GM12878 (cell line): ENCODE measurements at regions not wholly inside any gene's neighbourhood (a gene's known extent, or its start where the extent isn't known, plus 50 kb on each side); places are given as distances from the start of the nearest gene placed in this dataset.

ENCODE experiments used
- ATAC-seq: fragments of 200-7000 bp; cut with Tn5 transposase; 3 replicates; pipeline ENCODE4 v1.9.1; 2020; ENCODE audit warnings: mild to moderate bottlenecking, moderate library complexity
- BruUV-seq: library from RNA; stranded (reverse); fragments of 400-500 nt; replicated peaks from 2 replicates; lab custom pipeline; 2021; lab: Mats Ljungman, UMichigan
- CTCF ChIA-PET: fragments of 300-600 bp; sonication (Branson Sonifier 250); formaldehyde crosslinking; extraction: SDS; loops from one replicate; lab custom pipeline; 2021; ENCODE audit warnings: inconsistent platforms; lab: Yijun Ruan, JAX
- POLR2A ChIA-PET: fragments of 350-600 bp; formaldehyde crosslinking; extraction: SDS; loops from one replicate; lab custom pipeline; 2021; ENCODE audit warnings: inconsistent platforms; lab: Charles Lee
- RAD21 ChIA-PET: fragments of 300-600 bp; sonication (Branson Sonifier 250); formaldehyde crosslinking; loops from one replicate; lab custom pipeline; 2023; ENCODE audit warnings: antibody characterized with exemption; ENCODE audit not compliant: unreplicated experiment; lab: Charles Lee
- SMC1A ChIA-PET: fragments of 300-600 bp; sonication (Branson Sonifier 250); formaldehyde crosslinking; loops from one replicate; lab custom pipeline; 2023; ENCODE audit not compliant: unreplicated experiment, uncharacterized antibody; lab: Charles Lee
- DNase-seq: peaks from one replicate; pipeline ENCODE4 v3.0.0-alpha.2; 2011; ENCODE audit warnings: low read depth, low spot score
- FAIRE-seq: peaks from 3 replicates; lab custom pipeline; 2011; peaks lifted over from hg19 to GRCh38; lab: Jason Lieb, UNC
- H2AFZ ChIP-seq: 2 replicates; pipeline ENCODE4 v1.6.0; 2011; ENCODE audit warnings: low read depth, low read length, control low read depth; ENCODE audit not compliant: control insufficient read depth
- H3K27ac ChIP-seq: 2 replicates; pipeline ENCODE4 v1.5.1; 2011; ENCODE audit warnings: control low read depth; ENCODE audit not compliant: control insufficient read depth, insufficient read depth
- H3K27me3 ChIP-seq, 2 experiments: replicated peaks in 1 of 2; 2 replicates each; pipeline versions ENCODE4 v1.6.0 to v1.6.1; 2011; ENCODE audit warnings: low read length in 1 of 2; ENCODE audit not compliant: control insufficient read depth in 2 of 2, insufficient read depth in 2 of 2
- H3K36me3 ChIP-seq, 2 experiments: 2 replicates each; pipeline ENCODE4 v1.5.1; 2011; ENCODE audit warnings: low read length in 1 of 2; ENCODE audit not compliant: control insufficient read depth in 2 of 2, insufficient read depth in 2 of 2
- H3K4me1 ChIP-seq: 2 replicates; pipeline ENCODE4 v1.6.1; 2011; ENCODE audit warnings: mild to moderate bottlenecking, low read length, moderate library complexity, mixed read lengths; ENCODE audit not compliant: control insufficient read depth, insufficient read depth
- H3K4me2 ChIP-seq: 2 replicates; pipeline ENCODE4 v1.6.0; 2011; ENCODE audit warnings: control low read depth; ENCODE audit not compliant: control insufficient read depth, insufficient read depth
- H3K4me3 ChIP-seq: fragments of 200-600 bp; sonication (generic); 2 replicates; pipeline ENCODE4 v1.5.1; 2016
- H3K79me2 ChIP-seq: 2 replicates; pipeline ENCODE4 v1.6.0; 2011; ENCODE audit warnings: low read length; ENCODE audit not compliant: control insufficient read depth, insufficient read depth
- H3K9ac ChIP-seq: 2 replicates; pipeline ENCODE4 v1.8.0; 2011; ENCODE audit warnings: low read length, control low read depth, mixed read lengths; ENCODE audit not compliant: control insufficient read depth, insufficient read depth
- H3K9me3 ChIP-seq: replicated peaks from 3 replicates; pipeline ENCODE4 v1.5.1; 2011; ENCODE audit warnings: mild to moderate bottlenecking, low read length; ENCODE audit not compliant: control insufficient read depth, insufficient read depth
- H4K20me1 ChIP-seq: 2 replicates; pipeline ENCODE4 v1.6.0; 2011; ENCODE audit not compliant: control insufficient read depth, insufficient read depth
- CBX3 ChIP-seq: fragments of 200-600 bp; sonication (generic); IDR thresholded peaks from 2 replicates; pipeline ENCODE4 v1.6.1; 2016; ENCODE audit warnings: low read depth, borderline replicate concordance
- FOXM1 ChIP-seq: IDR thresholded peaks from 2 replicates; pipeline ENCODE4 v1.6.1; 2012; ENCODE audit warnings: low read depth, mild to moderate bottlenecking, inconsistent platforms, low read length, moderate library complexity
- HCFC1 ChIP-seq: fragments of 150-350 bp; IDR thresholded peaks from 2 replicates; pipeline ENCODE4 v1.6.1; 2014; ENCODE audit warnings: low read length
- HDGF ChIP-seq: fragments of 450-650 bp; IDR thresholded peaks from 2 replicates; pipeline ENCODE4 v1.6.1; 2016; ENCODE audit warnings: antibody characterized with exemption
- NFXL1 ChIP-seq: fragments of 450-650 bp; IDR thresholded peaks from 2 replicates; pipeline ENCODE4 v1.6.1; 2017; ENCODE audit warnings: antibody characterized with exemption, mild to moderate bottlenecking, borderline replicate concordance
- PML ChIP-seq: IDR thresholded peaks from 2 replicates; pipeline ENCODE4 v1.6.1; 2012; ENCODE audit warnings: low read length, inconsistent platforms
- SMC3 ChIP-seq: IDR thresholded peaks from 2 replicates; pipeline ENCODE4 v1.6.1; 2011; ENCODE audit warnings: low read length, improper control_type of control experiment, borderline replicate concordance
- WGBS: methylation state at CpG from one replicate; pipeline ENCODE4 v1.1.6; 2016; ENCODE audit warnings: low lambda C conversion rate; ENCODE audit not compliant: insufficient replicate concordance, insufficient coverage; ENCODE audit errors: missing lambda C conversion rate; 5-methylcytosine and 5-hydroxymethylcytosine counted together
- in situ Hi-C: fragments of 300-500 bp; cut with MboI; formaldehyde crosslinking; loops from 9 replicates; pipeline ENCODE4 v1.14.3; 2018; ENCODE audit warnings: mixed read lengths
- intact Hi-C: fragments of 100-400 bp; cut with micrococcal nuclease; formaldehyde crosslinking; loops from one replicate; pipeline ENCODE4 v1.14.2; 2022; ENCODE audit not compliant: unreplicated experiment
- TF ChIP-seq, protein P1 (sequence below): IDR thresholded peaks from 2 replicates; pipeline ENCODE4 v1.6.1; 2011; ENCODE audit warnings: low read depth, mild to moderate bottlenecking, low read length, moderate library complexity, borderline replicate concordance; ENCODE audit errors: extremely low read depth
- TF ChIP-seq, protein P2 (sequence below), 3 experiments: IDR thresholded peaks in 2 of 3; conservative IDR thresholded peaks in 1 of 3; 2 replicates each; pipeline ENCODE4 v1.5.1; 2011; ENCODE audit warnings: low read depth in 3 of 3, low read length in 3 of 3, mild to moderate bottlenecking in 3 of 3, control low read depth in 2 of 3, moderate library complexity in 2 of 3, inconsistent platforms in 1 of 3, mixed read lengths in 1 of 3; ENCODE audit not compliant: control insufficient read depth in 2 of 3, insufficient read depth in 1 of 3; ENCODE audit errors: extremely low read depth in 1 of 3
- TF ChIP-seq, protein P3 (sequence below): IDR thresholded peaks from 2 replicates; pipeline ENCODE4 v1.6.1; 2012; ENCODE audit warnings: low read depth, low read length, improper control_type of control experiment
- TF ChIP-seq, protein P4 (sequence below): fragments of 450-650 bp; IDR thresholded peaks from 2 replicates; pipeline ENCODE4 v1.6.1; 2017; ENCODE audit warnings: mild to moderate bottlenecking, moderate library complexity
- TF ChIP-seq, protein P5 (sequence below): fragments of 450-650 bp; conservative IDR thresholded peaks from 2 replicates; pipeline ENCODE4 v1.6.1; 2017; ENCODE audit warnings: mild to moderate bottlenecking, moderate library complexity

DNA sequence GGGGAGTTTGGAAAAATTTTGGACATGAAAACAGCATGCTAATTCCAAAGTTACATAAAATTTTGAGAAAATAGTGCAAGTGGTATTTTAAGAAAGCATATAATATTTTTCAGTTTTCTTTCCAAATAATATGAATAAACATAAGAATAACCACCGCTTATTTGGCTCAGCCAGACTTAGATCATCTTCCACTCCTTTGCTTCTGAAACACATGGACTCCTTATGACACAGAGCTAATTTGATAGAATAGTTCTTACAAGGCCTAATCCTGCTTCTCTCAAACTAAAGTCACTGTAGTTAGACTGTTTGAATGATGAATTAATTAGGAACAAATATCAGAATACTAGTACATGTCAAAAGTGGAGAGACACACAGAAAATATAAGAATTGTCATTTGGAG lies 165.5 kb downstream of the POSTN start (continued):
- TF ChIP-seq, protein P1, sequence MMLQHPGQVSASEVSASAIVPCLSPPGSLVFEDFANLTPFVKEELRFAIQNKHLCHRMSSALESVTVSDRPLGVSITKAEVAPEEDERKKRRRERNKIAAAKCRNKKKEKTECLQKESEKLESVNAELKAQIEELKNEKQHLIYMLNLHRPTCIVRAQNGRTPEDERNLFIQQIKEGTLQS: no peak
- no peak for TF ChIP-seq PML
- TF ChIP-seq, protein P2, sequence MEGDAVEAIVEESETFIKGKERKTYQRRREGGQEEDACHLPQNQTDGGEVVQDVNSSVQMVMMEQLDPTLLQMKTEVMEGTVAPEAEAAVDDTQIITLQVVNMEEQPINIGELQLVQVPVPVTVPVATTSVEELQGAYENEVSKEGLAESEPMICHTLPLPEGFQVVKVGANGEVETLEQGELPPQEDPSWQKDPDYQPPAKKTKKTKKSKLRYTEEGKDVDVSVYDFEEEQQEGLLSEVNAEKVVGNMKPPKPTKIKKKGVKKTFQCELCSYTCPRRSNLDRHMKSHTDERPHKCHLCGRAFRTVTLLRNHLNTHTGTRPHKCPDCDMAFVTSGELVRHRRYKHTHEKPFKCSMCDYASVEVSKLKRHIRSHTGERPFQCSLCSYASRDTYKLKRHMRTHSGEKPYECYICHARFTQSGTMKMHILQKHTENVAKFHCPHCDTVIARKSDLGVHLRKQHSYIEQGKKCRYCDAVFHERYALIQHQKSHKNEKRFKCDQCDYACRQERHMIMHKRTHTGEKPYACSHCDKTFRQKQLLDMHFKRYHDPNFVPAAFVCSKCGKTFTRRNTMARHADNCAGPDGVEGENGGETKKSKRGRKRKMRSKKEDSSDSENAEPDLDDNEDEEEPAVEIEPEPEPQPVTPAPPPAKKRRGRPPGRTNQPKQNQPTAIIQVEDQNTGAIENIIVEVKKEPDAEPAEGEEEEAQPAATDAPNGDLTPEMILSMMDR (IDR thresholded peaks at IDR 0.05 in 2 of 3, conservative IDR thresholded peaks at IDR 0.05 in 1 of 3; ENCODE audit: control insufficient read depth in 2 of 3, extremely low read depth in 1 of 3, insufficient read depth in 1 of 3, low read depth in 3 of 3, low read length in 3 of 3): no peak
- no peak for TF ChIP-seq NFXL1
- no peak for TF ChIP-seq FOXM1
- no peak for TF ChIP-seq SMC3
- TF ChIP-seq, protein P3, sequence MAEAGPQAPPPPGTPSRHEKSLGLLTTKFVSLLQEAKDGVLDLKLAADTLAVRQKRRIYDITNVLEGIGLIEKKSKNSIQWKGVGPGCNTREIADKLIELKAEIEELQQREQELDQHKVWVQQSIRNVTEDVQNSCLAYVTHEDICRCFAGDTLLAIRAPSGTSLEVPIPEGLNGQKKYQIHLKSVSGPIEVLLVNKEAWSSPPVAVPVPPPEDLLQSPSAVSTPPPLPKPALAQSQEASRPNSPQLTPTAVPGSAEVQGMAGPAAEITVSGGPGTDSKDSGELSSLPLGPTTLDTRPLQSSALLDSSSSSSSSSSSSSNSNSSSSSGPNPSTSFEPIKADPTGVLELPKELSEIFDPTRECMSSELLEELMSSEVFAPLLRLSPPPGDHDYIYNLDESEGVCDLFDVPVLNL: no peak

DNA sequence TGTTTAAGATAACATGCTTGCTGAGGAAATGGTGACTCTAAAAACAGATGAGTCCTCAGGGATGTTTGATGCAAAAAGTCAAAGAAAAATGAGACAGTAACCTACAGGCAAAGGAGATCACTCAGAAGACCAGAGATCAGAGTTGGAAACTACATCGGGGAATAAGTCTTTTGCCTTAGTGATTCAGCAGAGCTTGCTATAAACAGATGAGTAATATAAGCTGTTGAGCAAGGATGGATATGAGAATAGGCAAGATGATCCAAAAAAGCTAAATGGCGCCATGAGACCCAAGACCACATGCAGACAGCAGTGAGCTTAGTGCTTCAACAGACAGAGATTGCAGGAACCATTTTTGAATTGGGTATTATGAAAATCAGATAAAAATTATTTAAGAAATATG lies 168.6 kb downstream of the POSTN start:
- no peak for ATAC-seq
- Histone ChIP-seq H2AFZ (no peak overlapping the region), H3K4me1 (no peaks in the 10 kb centered on the region), H3K27ac (no peak overlapping the region), H3K9me3 (no peaks in the 10 kb centered on the region), H3K36me3 (no peaks in the 10 kb centered on the region), H3K27me3 (no peaks in the 10 kb centered on the region), H3K79me2 (no peaks in the 10 kb centered on the region), H3K4me2 (no peak overlapping the region), H3K9ac (no peak overlapping the region), H3K4me3 (no peak overlapping the region), H4K20me1 (no peaks in the 10 kb centered on the region)
- no peak for FAIRE-seq
- in situ Hi-C loops: no loop called here
- BruUV-seq: no TSS peak
- POLR2A ChIA-PET: no interaction called here
- RAD21 ChIA-PET: no interaction called here
- SMC1A ChIA-PET: no interaction called here
- TF ChIP-seq, protein P4, sequence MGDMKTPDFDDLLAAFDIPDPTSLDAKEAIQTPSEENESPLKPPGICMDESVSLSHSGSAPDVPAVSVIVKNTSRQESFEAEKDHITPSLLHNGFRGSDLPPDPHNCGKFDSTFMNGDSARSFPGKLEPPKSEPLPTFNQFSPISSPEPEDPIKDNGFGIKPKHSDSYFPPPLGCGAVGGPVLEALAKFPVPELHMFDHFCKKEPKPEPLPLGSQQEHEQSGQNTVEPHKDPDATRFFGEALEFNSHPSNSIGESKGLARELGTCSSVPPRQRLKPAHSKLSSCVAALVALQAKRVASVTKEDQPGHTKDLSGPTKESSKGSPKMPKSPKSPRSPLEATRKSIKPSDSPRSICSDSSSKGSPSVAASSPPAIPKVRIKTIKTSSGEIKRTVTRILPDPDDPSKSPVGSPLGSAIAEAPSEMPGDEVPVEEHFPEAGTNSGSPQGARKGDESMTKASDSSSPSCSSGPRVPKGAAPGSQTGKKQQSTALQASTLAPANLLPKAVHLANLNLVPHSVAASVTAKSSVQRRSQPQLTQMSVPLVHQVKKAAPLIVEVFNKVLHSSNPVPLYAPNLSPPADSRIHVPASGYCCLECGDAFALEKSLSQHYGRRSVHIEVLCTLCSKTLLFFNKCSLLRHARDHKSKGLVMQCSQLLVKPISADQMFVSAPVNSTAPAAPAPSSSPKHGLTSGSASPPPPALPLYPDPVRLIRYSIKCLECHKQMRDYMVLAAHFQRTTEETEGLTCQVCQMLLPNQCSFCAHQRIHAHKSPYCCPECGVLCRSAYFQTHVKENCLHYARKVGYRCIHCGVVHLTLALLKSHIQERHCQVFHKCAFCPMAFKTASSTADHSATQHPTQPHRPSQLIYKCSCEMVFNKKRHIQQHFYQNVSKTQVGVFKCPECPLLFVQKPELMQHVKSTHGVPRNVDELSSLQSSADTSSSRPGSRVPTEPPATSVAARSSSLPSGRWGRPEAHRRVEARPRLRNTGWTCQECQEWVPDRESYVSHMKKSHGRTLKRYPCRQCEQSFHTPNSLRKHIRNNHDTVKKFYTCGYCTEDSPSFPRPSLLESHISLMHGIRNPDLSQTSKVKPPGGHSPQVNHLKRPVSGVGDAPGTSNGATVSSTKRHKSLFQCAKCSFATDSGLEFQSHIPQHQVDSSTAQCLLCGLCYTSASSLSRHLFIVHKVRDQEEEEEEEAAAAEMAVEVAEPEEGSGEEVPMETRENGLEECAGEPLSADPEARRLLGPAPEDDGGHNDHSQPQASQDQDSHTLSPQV: no peak
- TF ChIP-seq, protein P5, sequence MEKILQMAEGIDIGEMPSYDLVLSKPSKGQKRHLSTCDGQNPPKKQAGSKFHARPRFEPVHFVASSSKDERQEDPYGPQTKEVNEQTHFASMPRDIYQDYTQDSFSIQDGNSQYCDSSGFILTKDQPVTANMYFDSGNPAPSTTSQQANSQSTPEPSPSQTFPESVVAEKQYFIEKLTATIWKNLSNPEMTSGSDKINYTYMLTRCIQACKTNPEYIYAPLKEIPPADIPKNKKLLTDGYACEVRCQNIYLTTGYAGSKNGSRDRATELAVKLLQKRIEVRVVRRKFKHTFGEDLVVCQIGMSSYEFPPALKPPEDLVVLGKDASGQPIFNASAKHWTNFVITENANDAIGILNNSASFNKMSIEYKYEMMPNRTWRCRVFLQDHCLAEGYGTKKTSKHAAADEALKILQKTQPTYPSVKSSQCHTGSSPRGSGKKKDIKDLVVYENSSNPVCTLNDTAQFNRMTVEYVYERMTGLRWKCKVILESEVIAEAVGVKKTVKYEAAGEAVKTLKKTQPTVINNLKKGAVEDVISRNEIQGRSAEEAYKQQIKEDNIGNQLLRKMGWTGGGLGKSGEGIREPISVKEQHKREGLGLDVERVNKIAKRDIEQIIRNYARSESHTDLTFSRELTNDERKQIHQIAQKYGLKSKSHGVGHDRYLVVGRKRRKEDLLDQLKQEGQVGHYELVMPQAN: no peak
- no peak for TF ChIP-seq HDGF
- no peak for TF ChIP-seq CBX3
- no peak for TF ChIP-seq HCFC1
- CTCF ChIA-PET: no interaction called here
- intact Hi-C loops: no loop called here
- WGBS: 18% methylated on average over 2 of the region's 2 CpGs
- no peak for DNase-seq
